ENCODE measurements at regions not wholly inside any gene's neighbourhood (a gene's known extent, or its start where the extent isn't known, plus 50 kb on each side); places are given as distances from the start of the nearest gene placed in this dataset.
"Not testable (repeated sequence)": the region's sequence is repeated elsewhere in the genome, so short reads cannot be mapped to it uniquely, and the experiment has no call there.

DNA sequence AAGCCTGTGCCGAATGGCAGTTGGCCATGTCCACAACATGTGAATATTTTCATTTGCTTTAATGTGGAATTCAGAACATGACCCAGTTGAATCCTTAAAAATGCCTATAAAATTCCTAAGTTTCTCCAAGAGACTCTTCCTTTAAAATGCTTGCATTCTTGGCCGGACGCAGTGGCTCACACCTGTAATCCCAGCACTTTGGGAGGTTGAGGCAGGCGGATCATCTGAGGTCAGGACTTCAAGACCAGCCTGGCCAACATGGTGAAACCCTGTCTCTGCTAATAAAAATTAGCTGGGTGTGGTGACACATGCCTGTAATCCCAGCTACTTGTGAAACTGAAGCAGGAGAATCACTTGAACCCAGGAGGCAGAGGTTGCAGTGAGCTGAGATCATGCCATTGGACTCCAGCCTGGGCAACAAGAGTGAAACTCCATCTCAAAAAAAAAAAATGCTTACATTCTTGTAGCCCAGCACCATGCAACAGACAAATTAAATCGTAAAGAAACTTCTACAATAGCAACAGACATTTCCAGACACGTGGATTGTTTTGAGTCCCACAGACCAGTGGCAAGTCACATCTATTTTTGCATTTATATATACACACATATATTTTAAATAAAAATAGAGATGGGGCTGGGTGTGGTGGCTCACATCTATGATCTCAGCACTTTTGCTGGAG lies 274.4 kb downstream of the GOLGA6L6 start:
- DNase-seq (ENCODE audit: low spot score): not testable (repeated sequence)

DNA sequence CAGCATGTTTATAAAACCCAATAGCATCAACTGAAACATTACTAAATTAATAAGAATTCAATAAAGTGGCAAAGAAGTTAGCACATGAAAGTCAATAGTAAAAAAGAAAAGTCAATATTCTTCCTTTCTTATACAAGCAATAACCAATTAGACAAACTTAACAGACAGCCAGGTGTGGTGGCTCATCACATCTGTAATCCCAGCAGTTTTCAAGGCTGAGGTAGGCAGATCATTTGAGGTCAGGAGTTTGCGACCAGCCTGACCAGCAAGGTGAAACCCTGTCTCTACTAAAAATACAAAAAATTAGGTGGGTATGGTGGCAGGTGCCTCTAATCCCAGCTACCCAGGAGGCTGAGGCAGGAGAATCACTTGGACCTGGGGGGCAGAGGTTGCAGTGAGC lies 275.9 kb downstream of the GOLGA6L6 start:
- DNase-seq (ENCODE audit: low spot score): not testable (repeated sequence)

DNA sequence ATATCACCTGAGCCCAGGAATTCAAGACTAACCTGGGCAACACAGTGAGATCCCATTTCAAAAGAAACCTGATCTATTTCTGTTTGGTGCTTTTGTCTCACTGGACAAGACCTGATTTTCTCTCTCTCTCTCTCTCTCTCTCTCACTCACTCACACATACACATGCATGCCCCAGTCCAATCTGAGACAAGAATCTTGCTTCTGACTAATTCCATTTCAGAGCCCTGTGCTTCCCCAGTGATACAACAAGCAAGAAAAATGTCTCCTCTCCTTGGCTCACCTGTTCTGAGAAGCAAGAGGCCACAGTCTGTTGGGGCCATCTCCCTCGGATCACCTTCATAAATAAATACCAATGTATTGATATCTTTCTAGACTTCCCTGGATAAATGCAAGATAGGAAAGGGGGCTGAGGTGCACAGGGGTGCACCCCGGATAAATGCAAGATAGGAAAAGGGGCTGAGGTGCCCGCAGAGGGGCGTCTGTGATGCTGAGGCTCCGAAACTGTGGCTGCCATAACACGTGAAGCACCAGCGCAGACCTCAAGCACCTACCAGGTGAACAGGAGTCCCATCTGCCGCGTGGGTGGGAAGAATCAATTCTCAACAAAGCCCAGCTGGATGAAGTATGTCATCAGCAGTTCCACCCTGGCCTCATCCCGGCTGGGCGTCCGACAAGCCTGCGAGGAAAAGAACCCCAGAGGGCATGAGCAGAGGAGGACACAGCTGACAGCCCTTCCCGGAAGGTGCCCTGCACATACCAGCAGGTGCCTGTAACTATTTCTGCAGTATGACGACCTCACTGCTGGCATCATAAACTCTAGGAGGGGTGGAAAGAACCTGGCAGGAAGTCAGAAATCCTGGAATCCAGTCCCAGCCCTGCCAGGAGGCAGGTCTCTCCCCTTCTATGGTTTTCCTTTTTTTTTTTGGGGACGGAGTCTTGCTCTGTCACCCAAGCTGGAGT lies 280.0 kb downstream of the GOLGA6L6 start:
- DNase-seq (ENCODE audit: low spot score): peak; percentile 96

DNA sequence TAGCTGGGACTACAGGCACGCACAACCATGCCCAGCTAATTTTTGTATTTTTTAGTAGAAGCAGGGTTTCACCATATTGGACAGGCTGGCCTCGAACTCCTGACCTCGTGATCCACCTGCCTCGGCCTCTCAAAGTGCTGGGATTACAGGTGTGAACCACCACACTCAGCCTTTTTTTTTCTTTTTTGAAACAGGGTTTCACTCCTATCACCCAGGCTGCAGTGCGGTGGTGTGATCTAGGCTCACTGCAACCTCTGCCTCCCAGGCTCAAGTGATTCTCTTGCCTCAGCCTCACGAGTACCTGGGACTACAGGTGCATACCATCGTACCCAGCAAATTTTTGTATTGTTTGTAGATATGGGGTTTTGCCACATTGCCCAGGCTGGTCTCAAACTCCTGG lies 280.9 kb downstream of the GOLGA6L6 start:
- not testable (repeated sequence) for DNase-seq (ENCODE audit: low spot score)

DNA sequence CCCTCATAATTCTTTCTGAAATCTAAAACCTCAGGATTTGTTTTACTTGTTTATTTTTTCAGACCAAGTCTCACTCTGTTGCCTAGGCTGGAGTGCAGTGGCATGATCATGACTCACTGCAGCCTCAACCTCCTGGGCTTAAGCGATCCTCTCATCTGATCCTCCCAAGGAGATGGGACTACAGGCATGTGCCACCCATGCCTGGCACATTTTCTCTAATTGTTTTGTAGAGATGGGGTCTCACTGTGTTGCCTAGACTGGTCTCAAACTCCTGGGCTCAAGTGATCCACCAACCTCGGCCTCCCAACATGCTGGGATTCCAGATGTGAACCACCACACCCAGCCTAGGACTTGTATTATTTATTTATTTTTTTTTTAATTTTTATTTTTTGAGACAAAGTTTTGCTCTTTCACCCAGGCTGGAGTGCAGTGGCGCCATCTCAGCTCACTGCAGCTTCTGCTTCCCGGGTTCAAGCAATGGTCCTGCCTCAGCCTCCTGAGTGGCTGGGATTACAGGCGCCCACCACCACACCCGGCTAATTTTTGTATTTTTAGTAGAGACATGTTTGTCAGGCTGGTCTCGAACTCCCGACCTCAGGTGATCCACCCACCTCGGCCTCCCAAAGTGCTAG lies 281.9 kb downstream of the GOLGA6L6 start:
- not testable (repeated sequence) for DNase-seq (ENCODE audit: low spot score)

DNA sequence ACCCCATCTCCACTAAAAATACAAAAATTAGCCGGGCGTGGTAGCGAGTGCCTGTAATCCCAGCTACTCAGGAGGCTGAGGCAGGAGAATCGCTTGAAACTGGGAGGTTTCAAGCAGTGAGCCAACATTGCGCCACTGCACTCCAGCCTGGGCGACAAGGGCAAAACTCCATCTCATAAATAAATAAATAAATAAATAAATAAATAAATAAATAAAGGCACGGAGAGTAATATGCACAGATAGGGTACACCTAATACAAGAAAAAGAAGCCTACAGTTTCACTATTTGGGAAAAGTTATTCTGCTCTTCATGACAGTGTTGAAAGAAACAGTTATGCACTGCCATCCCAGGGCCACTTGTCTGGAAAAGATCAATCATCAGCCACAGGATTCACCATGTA lies 285.2 kb downstream of the GOLGA6L6 start:
- not testable (repeated sequence) for DNase-seq (ENCODE audit: low spot score)

DNA sequence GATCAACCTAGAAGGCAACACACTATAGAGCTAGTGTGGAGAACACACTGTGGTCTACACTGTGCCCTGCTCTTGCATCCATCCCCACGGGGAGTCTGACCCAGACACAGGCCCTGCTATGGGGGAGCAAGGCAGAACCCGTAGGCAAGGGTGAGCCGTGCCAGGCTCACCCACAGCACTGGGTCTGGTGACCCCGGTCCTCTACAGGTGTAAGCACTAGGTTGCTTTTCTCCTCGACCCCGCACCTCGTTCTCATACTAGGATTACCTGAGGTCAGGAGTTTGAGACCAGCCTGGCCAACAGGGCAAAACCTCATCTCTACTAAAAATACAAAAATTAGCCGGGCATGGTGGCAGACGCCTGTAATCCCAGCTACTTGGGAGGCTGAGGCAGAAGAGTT lies 286.0 kb downstream of the GOLGA6L6 start:
- DNase-seq (ENCODE audit: low spot score): not testable (repeated sequence)

DNA sequence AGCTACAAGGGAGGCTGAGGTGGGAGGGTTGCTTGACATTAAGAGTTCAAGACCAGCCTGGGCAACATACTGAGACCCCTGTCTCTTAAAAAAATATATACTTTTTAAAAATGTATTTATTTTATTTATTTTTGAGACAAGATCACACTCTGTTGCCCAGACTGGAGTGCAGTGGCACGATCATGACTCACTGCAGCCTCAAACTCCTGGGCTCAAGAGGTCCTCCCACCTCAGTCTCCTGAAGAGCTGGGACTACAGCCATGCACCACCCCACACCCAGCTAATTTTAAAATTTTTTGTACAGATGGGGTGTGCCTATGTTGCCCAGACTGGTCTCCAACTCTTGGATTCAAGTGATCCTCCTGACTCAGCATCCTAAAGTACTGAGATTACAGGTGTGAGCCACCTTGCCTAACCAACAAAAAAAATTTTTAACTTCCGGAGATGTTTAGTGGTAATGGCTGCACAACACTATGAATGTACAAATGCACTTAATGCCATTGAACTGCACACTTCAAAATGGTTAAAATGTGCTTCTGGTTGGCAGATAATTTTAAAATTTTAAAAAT lies 288.5 kb downstream of the GOLGA6L6 start:
- DNase-seq (ENCODE audit: low spot score): not testable (repeated sequence)

DNA sequence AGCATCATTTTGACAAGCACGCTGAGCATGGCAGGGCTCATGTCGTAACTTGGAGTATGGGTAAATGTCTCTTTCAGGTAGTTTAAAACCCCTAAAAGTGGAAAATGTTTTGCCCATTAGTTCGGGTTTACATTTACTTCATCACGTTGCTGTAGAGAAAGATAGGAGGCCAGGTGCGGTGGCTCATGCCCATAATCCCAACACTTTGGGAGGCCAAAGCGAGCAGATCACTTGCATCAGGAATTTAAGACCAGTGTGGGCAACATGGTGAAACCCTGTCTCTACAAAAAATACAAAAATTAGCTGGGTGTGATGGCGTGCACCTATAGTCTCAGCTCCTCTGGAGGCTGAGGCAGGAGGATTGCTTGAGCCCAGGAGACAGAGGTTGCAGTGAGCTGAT lies 289.6 kb downstream of the GOLGA6L6 start:
- DNase-seq (ENCODE audit: low spot score): not testable (repeated sequence)

DNA sequence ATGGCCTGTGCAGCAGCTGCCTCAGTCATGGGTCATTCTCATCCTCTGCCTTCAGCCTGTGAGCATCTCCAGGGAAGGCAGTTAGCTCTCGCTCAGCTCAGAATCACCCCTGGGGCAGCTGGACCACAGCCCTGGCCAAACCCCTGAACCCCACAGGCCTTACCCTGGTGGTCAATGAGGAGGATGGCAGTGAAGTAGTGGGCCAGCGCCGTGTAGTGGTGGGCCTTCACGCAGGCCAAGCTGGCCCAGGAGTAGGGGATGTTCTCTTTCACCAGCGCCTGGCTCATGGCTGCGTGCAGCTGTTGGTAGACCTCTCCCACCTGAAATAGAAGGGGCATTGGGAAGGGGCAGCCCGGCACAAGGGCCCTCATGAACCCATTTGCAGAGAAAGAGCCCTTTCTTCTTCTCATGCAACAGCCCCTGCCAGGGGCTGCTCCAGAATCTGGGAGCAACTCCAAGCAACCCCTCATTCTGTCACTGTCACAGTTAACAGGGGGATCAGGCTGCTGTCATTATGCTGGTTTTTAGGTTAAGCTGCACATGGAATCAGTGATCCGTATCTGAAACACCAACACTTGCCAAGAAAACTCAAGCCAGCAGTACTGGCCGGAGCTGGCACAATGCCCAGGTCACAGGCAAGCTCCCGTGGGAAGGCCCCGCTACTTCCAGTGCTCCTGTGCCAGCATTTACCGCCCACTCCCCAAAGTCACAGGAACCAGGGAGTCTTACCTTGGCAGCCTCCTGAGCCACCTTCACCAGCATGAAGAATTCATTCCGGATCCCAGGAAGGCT lies 290.2 kb downstream of the GOLGA6L6 start:
- DNase-seq (ENCODE audit: low spot score): peak; percentile 51

DNA sequence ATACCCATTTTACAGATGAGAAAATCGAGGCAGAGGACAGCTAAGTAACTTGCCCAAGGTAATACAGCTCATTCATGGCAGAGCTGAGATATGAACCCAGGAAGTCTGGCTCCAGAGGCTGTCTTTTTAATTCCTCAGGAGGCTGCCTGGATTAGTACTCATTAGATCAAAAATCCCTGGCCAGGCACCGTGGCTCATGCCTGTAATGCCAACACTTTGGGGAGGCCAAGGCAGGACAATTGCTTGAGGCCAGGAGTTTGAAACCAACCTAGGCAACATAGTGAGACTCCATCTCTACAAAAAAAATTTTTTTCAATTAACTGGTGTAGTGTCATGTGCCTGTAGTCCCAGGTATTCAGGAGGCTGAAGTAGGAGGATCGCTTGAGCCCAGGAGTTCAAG lies 291.4 kb downstream of the GOLGA6L6 start:
- DNase-seq (ENCODE audit: low spot score): not testable (repeated sequence)

DNA sequence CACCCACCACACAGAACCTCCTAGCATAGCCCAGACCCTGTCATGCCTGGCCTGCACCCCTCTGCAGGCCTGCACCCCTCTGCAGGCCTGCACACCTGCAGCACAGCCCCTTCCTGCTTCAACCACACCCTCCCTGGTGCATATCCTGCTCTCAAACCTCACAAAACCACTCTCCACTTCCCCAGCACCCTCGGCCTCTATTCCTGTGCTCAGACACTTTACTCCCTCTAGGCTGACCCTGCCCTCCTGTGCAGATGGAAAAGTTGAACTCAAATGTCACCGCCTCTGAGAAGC lies 292.0 kb downstream of the GOLGA6L6 start:
- DNase-seq (ENCODE audit: low spot score): not testable (repeated sequence)

DNA sequence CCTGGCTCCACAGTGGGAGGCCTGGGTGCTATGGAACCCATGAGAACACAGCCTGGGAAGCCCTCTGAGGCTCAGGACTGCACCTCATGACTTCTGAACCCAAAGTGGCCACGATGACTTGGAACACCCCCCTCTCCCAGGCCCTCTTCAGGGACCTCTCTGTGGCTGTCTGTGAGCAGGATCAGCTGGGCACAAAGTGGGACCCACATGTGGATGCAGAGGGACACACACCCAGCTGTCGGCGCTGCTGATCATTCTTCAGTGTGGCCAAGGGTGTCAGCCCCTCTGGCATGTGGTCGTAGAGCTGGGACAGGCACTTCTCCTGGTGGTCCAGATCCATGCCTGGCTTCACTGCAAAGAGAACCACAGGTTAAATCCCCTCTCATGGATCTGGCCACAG lies 293.2 kb downstream of the GOLGA6L6 start:
- DNase-seq (ENCODE audit: low spot score): not testable (repeated sequence)

DNA sequence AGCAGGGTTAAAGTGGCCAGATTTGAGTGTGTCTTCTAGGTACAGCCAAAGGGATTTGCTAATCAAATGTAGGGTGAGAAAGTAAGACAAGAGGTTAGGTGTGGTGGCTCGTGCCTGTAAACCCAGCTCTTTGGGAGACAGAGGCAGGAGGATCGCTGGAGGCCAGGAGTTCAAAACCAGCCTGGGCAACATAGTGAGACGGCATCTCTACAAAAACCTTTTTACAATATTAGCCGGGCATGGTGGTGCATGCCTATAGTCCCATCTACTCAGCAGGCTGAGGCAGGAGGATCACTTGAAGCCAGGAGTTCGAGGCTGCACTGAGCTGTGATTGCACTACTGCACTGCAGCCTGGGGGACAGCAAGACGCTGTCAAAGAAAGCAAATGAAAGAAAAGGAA lies 294.5 kb downstream of the GOLGA6L6 start:
- not testable (repeated sequence) for DNase-seq (ENCODE audit: low spot score)

DNA sequence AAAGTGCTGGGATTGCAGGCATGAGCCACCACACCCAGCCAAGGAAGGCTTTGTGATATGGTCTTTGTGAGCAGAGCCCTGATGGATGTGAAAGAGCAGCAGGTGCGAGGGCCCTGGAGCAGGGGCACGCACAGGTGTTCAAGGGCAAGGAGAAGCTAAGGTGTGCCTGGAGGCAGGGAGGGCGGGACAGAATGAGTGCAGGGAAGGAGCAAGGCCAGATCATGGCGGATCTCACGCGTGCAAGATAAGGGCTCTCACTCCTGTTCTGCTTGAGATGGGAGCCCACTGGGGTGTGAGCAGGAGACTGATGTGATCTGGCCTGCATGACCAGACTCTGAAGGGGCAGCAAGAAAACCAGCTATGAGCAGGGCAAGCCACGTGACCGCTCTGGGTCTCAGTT lies 295.0 kb downstream of the GOLGA6L6 start:
- DNase-seq (ENCODE audit: low spot score): not testable (repeated sequence)

DNA sequence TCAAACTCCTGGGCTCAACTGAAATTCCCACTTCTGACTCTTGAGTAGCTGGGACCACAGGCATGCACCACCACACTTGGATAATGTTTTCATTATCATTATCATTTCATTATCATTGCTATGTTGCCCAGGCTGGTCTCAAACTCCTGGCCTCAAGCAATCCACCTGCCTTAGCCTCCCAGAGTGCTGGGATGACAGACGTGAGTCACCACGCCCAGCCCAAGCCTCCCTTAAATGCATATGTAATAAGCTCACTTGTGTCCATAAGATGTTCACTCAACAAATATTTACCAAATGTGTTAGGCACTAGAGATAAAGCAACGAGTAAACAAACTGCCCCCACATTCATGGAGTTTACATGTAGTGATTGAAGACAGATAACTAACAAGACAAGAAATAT lies 295.7 kb downstream of the GOLGA6L6 start:
- DNase-seq (ENCODE audit: low spot score): not testable (repeated sequence)

DNA sequence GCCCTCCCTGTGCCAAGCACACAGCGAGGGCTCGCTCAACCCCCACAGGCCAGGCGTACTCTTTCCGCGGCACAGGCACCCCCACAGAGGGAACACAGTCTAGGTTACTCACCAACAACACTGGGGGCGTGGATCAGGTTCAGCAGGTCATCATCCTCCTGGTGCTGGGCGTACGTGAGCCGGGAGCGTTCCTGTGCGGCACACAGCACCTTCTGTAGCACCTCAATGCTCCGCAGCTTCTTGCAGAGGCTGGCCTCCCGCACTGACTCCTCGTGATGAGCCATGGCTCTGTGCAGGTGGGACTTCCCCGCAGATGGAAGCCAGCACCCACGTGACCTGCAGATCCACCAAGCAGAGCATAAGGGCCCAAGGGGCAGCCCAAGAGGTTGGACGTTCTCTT lies 296.8 kb downstream of the GOLGA6L6 start:
- peak; percentile 41 for DNase-seq (ENCODE audit: low spot score)

DNA sequence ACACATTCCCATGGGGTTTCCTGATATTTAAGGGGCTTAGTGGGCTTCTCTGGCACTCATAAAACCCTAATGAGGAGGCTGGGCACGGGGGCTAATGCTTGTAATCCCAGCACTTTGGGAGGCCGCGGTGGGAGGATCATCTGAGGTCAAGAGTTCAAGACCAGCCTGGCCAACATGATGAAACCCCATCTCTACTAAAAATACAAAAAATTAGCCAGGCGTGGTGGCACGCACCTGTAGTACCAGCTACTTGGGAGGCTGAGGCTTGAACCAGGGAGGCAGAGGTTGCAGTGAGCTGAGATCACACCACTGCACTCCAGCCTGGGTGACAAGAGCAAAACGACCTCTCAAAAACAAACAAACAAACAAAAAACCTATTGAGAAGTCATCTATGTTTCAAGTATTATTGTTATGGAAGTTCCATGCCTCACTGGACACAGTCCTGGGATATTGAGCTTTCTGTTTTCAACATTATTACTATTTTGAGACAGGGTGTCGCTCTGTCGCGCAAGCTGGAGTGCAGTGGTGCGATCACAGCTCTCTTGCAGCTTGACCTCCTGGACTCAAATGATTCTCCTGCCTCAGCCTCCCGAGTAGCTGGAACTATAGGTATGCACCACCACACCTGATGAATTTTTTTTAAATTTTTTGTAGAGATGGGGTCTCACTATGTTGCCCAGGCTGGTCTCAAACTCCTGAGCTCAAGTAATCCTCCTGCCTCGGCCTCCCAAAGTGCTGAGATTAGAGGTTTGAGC lies 297.9 kb downstream of the GOLGA6L6 start:
- DNase-seq (ENCODE audit: low spot score): not testable (repeated sequence)

DNA sequence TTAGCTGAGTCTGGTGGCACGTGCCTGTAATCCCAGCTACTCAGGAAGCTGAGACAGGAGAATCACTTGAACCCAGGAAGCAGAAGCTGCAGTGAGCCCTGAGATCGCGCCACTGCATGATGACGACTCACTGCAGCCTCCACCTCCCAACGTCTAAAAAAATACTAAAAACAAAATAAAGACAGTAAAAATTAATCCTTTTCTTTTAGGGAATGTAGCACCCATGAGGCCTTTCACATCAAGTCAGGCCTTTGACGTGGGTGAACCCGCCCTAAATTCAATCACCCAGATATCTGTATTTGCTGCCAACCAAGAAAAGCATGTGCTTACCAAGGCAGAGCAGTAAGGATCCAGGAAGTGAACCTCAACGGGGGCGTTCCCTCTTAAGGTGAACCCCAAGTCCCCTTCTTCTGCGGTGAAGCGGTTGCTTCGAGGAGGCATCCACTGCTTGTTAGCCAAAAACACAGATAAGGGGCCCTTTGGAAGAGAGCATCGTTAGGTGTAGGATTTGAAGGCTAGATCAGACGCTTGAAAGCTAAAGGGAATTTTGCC lies 301.2 kb downstream of the GOLGA6L6 start:
- not testable (repeated sequence) for DNase-seq (ENCODE audit: low spot score)

DNA sequence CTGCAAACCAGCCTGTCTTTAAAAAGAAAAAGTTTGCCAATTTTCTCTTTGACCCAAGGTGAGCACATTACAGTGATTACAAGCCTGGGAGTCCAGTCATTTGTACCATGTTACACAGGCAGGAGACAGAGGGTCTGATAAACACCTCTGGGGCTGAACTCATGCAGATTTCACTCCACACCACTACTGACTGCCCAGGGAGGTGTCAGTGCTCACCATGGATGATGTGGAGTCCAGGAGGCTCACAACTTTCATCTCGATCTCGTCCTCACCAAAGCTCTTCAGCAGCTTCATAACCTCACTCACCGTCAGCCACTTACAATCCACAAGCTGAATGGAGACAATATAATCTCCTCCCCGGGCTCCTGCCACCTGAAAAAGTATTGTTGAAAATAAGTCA lies 302.4 kb downstream of the GOLGA6L6 start:
- not testable (repeated sequence) for DNase-seq (ENCODE audit: low spot score)
